Cardiac fibroblast (primary cell): ENCODE measurements at regions not wholly inside any gene's neighbourhood (a gene's known extent, or its start where the extent isn't known, plus 50 kb on each side); places are given as distances from the start of the nearest gene placed in this dataset.

Experiments used
- DNase-seq, 2 donors: peaks; one replicate each; pipeline versions ENCODE4 v3.0.0 to v3.0.0-alpha.2; 2010; ENCODE audit warnings: low read depth in 2 of 2
- H3K4me3 ChIP-seq, 2 donors: replicated peaks in 1 of 2; 1 replicate in 1 of 2; 2 replicates in 1 of 2; pipeline ENCODE4 v1.5.1; 2011; ENCODE audit warnings: low read depth in 2 of 2, low read length in 2 of 2, mild to moderate bottlenecking in 2 of 2, moderate library complexity in 1 of 2
- TF ChIP-seq, protein P1 (sequence below): IDR thresholded peaks from one replicate; pipeline ENCODE4 v1.5.1; 2011; ENCODE audit warnings: low read depth, mild to moderate bottlenecking, low read length, inconsistent platforms

DNA sequence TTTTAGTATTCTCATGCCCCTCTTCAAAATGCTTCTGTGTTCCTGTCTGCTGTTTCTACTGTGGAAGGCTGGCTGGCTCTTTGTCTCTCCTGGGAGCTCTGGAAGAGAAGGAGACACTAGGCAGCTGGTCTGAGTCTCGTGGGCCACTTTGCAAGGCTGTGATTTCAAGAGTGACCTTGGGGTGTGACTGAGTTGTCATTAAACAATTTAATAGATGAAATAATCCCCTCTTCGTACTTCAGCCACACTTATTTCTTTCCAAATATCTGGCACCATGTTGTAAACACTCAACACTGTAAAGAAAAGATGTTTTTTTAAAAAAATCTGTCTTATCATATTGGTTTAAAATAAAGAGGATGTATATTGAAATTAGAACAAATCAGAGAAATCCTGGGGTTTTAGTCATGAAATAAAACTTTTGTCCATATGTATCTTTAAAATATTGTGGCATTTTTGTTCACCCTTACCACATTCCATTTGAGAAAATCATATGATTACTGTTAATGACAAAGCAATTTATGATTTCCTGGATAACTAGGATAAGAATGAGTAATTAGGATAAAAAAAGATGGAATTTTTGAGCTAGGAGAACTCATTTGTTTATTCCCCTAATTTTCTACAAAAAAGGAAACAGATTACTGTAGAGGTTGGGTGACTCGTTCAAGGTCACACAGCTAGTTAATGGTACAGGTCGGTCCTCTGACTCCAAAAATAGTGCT is 200.8 kb downstream of the MAT2B start:
- TF ChIP-seq, protein P1, sequence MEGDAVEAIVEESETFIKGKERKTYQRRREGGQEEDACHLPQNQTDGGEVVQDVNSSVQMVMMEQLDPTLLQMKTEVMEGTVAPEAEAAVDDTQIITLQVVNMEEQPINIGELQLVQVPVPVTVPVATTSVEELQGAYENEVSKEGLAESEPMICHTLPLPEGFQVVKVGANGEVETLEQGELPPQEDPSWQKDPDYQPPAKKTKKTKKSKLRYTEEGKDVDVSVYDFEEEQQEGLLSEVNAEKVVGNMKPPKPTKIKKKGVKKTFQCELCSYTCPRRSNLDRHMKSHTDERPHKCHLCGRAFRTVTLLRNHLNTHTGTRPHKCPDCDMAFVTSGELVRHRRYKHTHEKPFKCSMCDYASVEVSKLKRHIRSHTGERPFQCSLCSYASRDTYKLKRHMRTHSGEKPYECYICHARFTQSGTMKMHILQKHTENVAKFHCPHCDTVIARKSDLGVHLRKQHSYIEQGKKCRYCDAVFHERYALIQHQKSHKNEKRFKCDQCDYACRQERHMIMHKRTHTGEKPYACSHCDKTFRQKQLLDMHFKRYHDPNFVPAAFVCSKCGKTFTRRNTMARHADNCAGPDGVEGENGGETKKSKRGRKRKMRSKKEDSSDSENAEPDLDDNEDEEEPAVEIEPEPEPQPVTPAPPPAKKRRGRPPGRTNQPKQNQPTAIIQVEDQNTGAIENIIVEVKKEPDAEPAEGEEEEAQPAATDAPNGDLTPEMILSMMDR: no peak
- peak; percentile 33 to 46 for DNase-seq
- no peak overlapping the region for H3K4me3 ChIP-seq

DNA sequence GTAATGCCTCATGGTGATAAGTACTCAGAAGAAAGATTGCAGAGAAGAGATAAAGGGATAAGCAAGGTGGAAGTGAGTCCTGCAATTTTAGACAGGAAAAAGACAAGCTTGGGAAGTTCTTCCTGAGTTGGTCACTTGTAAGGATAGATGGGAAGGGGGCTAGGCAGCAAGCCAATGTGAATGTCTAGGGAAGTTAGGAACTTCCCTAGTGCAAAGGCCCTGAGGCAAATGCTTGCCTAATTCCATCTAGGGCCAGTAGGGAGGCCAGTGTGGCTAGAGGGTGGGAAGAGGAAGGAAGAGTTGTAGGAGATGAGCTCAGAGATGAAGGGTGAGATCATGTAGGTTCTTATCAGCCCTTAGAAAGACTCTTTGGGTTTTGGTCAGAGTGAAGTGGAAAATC is 206.6 kb downstream of the MAT2B start:
- H3K4me3 ChIP-seq: no peak overlapping the region
- TF ChIP-seq, protein P1: no peak
- no peak for DNase-seq

DNA sequence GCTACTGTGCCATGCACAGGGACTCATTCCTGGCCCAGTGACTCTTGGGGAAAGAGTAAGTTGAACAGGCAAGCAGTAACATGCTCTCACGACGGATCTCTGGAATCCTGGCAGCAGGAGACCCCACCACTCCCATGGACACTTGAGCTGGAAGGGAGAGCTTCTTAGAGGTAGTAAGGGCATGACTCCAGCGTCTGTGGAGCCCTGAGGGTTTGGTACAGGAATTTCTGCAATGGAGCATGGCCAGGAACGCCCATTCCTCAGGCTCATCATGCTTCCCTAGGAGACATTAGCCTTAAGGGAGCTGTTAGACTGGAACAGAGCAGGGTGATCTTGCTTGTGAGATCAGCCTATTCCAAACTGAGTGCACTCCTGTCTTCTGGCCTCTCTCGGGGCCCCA is 212.9 kb downstream of the MAT2B start:
- H3K4me3 ChIP-seq: no peak overlapping the region
- TF ChIP-seq, protein P1: no peak
- DNase-seq: no peak

DNA sequence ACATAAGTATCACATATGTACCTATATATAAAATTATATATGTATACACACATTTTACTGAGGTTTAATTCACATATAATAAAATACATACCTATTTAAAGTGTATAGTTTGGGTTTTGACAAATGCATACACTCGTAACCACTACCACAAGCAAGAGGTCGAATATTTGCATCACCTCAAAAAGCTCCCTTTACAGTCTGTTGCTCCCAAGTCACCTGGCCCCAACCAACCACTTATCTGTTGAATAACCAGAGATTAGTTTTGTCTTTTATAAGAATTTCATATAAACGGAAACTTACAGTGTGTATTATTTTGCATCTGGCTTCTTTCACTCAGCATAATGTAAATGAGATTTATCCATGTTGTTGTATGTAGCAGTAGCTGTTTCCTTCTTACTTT is 218.9 kb downstream of the MAT2B start:
- no peak overlapping the region for H3K4me3 ChIP-seq
- DNase-seq: no peak
- TF ChIP-seq, protein P1: no peak

DNA sequence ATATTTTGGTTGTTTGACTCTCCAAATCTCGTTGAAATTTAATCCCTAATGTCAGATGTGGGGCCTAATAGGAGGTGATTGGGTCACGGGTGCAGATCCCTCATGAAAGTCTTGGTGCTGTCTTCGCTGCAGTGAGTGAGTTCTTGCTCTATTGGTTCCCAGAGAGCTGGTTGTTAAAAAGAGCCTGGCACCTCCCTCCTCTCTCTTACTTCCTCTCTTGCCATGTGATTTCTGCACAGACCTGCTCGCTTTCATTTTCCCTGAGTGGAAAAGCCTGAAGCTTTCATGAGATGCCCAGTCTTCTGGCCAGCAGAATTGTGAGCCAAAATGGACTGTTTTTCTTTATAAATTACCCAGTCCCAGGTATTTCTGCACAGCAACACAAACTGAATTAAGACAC is 221.6 kb downstream of the MAT2B start:
- TF ChIP-seq, protein P1: no peak
- no peak for DNase-seq
- no peak overlapping the region for H3K4me3 ChIP-seq

DNA sequence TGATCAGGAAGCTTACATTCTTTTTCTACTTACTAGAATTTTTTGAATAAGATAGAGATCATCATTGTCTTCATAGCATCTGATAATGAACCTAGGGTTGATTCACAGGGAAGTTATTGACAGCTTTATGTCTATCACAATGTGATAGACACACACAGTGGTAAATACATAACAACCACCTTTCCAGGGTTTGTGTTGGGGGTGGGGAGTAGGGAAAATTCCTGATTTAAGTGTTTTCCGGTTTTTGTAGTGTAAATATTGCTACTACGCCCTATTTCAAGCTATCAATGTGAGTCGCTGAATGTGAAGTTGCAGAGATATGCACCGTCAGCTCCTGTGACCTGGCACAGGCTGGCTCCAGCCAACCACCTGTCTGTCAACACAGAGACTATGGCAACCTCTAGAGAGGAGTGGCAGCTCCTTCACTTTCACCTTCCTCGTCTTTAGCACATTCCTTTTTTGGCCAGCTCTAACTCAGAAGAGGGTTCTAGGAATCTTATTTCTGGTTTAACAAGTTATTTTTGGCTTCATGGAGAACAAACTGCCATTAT is 224.9 kb downstream of the MAT2B start:
- TF ChIP-seq, protein P1: no peak
- DNase-seq: no peak
- no peak overlapping the region for H3K4me3 ChIP-seq

DNA sequence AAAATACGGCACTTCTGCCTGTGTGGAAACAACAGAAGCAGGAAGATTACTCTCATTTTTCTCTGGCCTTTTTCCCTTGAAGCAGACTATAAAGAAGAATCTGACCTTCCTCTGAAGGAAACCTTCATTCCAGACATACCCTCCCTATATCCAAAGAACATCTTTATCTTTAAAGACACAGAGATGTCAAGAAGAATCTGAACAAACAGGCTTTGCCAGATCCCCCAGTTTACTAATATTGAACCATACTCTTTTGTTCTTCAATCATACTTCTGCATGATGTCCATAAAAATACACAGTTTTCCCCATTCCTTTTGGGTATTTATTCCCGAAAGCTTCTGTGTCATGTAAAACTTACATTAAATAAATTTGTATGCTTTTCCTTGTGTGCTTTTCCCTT is 225.8 kb downstream of the MAT2B start:
- TF ChIP-seq, protein P1: no peak
- DNase-seq: no peak
- no peak overlapping the region for H3K4me3 ChIP-seq
